ENCODE measurements at regions not wholly inside any gene's neighbourhood (a gene's known extent, or its start where the extent isn't known, plus 50 kb on each side); places are given as distances from the start of the nearest gene placed in this dataset.

DNA sequence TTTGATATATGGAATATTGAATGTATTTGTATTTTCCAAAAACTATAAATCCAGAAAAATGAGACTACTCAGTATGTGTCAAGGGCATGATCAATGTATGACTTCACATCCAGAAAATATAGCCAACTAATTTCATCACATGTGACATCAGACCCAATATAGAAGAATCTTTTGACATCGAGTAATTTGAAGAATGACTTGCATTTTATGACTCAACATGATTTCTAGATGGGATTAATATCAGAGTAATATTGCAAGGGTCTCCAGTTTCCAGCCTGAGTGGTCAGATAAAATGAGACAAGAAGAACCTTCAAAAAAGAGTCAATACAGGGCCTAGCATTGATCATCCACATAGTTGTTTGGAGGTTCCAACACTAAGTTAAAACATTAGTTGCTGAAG is 467.5 kb upstream of the PAPPA start:
- peaks cover 21% of the 10 kb centered on the region for H3F3A ChIP-seq (ENCODE audit: insufficient read depth)
- no peaks in the 10 kb centered on the region for H4K20me1 ChIP-seq (ENCODE audit: insufficient read depth)
- no peak for DNase-seq
- H3K4me2 ChIP-seq (ENCODE audit: unreplicated experiment), result no peak overlapping the region
- no peaks in the 10 kb centered on the region for H3K9me2 ChIP-seq (ENCODE audit: insufficient read depth)
- H3K4me1 ChIP-seq (ENCODE audit: insufficient read depth), result peaks cover 6% of the 10 kb centered on the region
- H3K9me3 ChIP-seq (ENCODE audit: low read depth), result no peaks in the 10 kb centered on the region
- H3K79me2 ChIP-seq (ENCODE audit: insufficient read depth), result no peaks in the 10 kb centered on the region
- in situ Hi-C loops (cut with MboI), result no loop called here
- no peak overlapping the region for H3K27ac ChIP-seq
- TF ChIP-seq EZH2phosphoT487 (IDR thresholded peaks at IDR 0.05; ENCODE audit: insufficient read depth, low read depth), result no peak
- TF ChIP-seq EZH2 (IDR thresholded peaks at IDR 0.05; ENCODE audit: insufficient read depth, poor library complexity, severe bottlenecking), result no peak
- H3K4me3 ChIP-seq, result no peak overlapping the region
- H2AFZ ChIP-seq, result no peak overlapping the region
- H3K27me3 ChIP-seq (replicated peaks; ENCODE audit: insufficient read depth), result no peaks in the 10 kb centered on the region
- H3K36me3 ChIP-seq (ENCODE audit: low read depth), result no peaks in the 10 kb centered on the region
- WGBS, 2 experiments (ENCODE audit: low coverage in 1 of 2, low lambda C conversion rate in 2 of 2, missing lambda C conversion rate in 2 of 2), result 88 to 91% methylated on average over 1 of the region's 1 CpG
- H3K9ac ChIP-seq, result no peak overlapping the region

DNA sequence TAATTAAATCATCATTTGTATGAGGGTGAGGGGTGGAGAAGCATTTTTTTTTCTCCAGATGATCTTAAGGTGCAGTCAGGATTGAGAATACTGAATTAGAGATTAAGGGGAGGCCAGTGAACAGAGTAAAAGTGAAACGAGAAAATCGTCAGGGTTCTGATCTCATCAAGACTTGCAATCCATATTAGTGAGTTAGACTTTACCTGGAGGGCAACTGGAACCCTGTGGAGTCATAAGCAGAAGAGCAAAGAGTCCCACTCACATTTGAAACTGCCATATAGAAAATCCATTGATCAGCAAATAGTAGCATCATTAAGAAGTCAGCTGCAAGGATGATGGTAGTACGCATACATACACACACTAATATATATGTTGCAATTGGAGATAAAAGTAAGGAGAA is 466.2 kb upstream of the PAPPA start:
- 72 to 74% methylated on average over 3 of the region's 3 CpGs for WGBS, 2 experiments (ENCODE audit: low coverage in 1 of 2, low lambda C conversion rate in 2 of 2, missing lambda C conversion rate in 2 of 2)
- in situ Hi-C loops (cut with MboI), result no loop called here

DNA sequence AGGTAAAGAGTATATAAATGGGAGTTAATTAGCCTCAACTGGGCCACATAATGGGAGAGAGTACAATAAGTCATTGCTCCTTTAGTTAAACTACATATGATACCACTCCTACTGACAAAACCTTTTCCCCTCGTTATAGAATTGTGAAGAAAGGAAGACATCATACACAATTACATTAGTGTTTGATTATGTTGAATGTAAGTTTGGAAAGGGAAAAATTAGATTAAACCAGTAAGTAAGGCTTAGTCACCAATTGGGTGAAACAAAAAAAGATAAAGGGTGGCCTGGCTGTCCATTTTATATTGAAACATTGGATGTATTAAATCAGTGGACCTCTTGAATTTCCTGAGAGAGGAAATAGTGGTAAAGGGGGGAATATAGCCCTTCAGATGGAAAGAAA is 464.3 kb upstream of the PAPPA start:
- H3K4me2 ChIP-seq (ENCODE audit: unreplicated experiment), result no peak overlapping the region
- H3K9me3 ChIP-seq (ENCODE audit: low read depth), result no peaks in the 10 kb centered on the region
- in situ Hi-C loops (cut with MboI), result no loop called here
- H3K27ac ChIP-seq, result no peak overlapping the region
- no peak for TF ChIP-seq EZH2 (IDR thresholded peaks at IDR 0.05; ENCODE audit: insufficient read depth, poor library complexity, severe bottlenecking)
- TF ChIP-seq EZH2phosphoT487 (IDR thresholded peaks at IDR 0.05; ENCODE audit: insufficient read depth, low read depth), result no peak
- 94 to 100% methylated on average over 1 of the region's 1 CpG for WGBS, 2 experiments (ENCODE audit: low coverage in 1 of 2, low lambda C conversion rate in 2 of 2, missing lambda C conversion rate in 2 of 2)
- H3K27me3 ChIP-seq (replicated peaks; ENCODE audit: insufficient read depth), result no peaks in the 10 kb centered on the region
- H3K9me2 ChIP-seq (ENCODE audit: insufficient read depth), result no peaks in the 10 kb centered on the region
- no peak for DNase-seq
- no peak overlapping the region for H3K4me3 ChIP-seq
- no peak overlapping the region for H3K9ac ChIP-seq
- no peaks in the 10 kb centered on the region for H3K79me2 ChIP-seq (ENCODE audit: insufficient read depth)
- no peak overlapping the region for H2AFZ ChIP-seq
- no peaks in the 10 kb centered on the region for H4K20me1 ChIP-seq (ENCODE audit: insufficient read depth)
- H3K4me1 ChIP-seq (ENCODE audit: insufficient read depth), result peaks cover 35% of the 10 kb centered on the region
- H3F3A ChIP-seq (ENCODE audit: insufficient read depth), result peaks cover 51% of the 10 kb centered on the region
- no peaks in the 10 kb centered on the region for H3K36me3 ChIP-seq (ENCODE audit: low read depth)

More for the DNA sequence above, 466.2 kb upstream of the PAPPA start:
- no peaks in the 10 kb centered on the region for H3K79me2 ChIP-seq (ENCODE audit: insufficient read depth)
- H4K20me1 ChIP-seq (ENCODE audit: insufficient read depth), result no peaks in the 10 kb centered on the region
- H3K36me3 ChIP-seq (ENCODE audit: low read depth), result no peaks in the 10 kb centered on the region
- H3F3A ChIP-seq (ENCODE audit: insufficient read depth), result peaks cover 32% of the 10 kb centered on the region
- H3K9ac ChIP-seq, result no peak overlapping the region
- no peak overlapping the region for H3K4me3 ChIP-seq
- no peak overlapping the region for H3K4me2 ChIP-seq (ENCODE audit: unreplicated experiment)
- no peaks in the 10 kb centered on the region for H3K27me3 ChIP-seq (replicated peaks; ENCODE audit: insufficient read depth)
- H3K27ac ChIP-seq, result no peak overlapping the region
- H3K4me1 ChIP-seq (ENCODE audit: insufficient read depth), result peaks cover 17% of the 10 kb centered on the region
- no peak for DNase-seq
- H3K9me2 ChIP-seq (ENCODE audit: insufficient read depth), result no peaks in the 10 kb centered on the region
- no peak for TF ChIP-seq EZH2phosphoT487 (IDR thresholded peaks at IDR 0.05; ENCODE audit: insufficient read depth, low read depth)
- no peak for TF ChIP-seq EZH2 (IDR thresholded peaks at IDR 0.05; ENCODE audit: insufficient read depth, poor library complexity, severe bottlenecking)
- H2AFZ ChIP-seq, result peak overlapping the region; percentile 35; the same call in 1 of the 2 replicates
- H3K9me3 ChIP-seq (ENCODE audit: low read depth), result no peaks in the 10 kb centered on the region

DNA sequence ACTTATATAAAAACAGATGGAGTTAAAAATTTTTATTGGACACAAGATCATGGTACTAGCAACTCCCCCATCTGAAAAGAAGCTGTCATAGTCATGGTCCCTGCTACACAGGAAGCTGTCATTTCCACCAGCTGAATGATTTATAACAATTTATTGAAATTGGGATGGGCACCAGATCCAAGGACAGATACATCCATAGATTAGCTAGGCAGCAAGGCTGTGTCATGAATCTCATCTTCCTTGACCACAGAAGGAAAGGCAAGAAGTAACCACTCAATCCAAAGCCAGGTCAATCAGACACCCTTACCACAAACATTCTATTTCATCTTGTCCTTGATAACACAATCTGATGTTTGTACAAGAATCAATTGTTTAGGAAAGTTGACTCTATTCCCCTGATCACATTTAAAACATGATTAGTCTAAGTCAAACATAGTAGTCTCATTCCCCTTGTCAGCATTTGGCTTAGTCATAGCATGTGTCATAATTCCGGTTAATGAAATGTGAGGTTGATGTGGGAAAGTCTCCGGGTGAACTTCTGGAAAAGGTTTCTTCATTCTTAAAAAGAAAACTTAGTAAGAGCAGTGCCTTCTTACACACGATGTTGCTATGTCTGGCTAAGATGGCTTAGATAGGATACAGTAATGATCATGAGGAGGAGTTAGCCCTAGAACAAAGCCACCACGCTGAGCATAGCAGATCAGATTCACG is 462.6 kb upstream of the PAPPA start:
- WGBS, 2 experiments (ENCODE audit: low coverage in 1 of 2, low lambda C conversion rate in 2 of 2, missing lambda C conversion rate in 2 of 2), result 0 to 1% methylated on average over 5 of the region's 5 CpGs
- in situ Hi-C loops (cut with MboI), result loop anchor here (10.0 kb wide), 1 partner anchor 464 kb away; the partner anchor contains the start of gene PAPPA
- TF ChIP-seq EZH2phosphoT487 (IDR thresholded peaks at IDR 0.05; ENCODE audit: insufficient read depth, low read depth), result peak; percentile 77; the same call in 1 of the 2 replicates
- TF ChIP-seq EZH2 (IDR thresholded peaks at IDR 0.05; ENCODE audit: insufficient read depth, poor library complexity, severe bottlenecking), result no peak
- Histone ChIP-seq H3K36me3 (ENCODE audit: low read depth) (no peaks in the 10 kb centered on the region), H3K4me3 (peak overlapping the region; percentile 51; the same call in 1 of the 2 replicates), H2AFZ (no peak overlapping the region), H3K4me2 (ENCODE audit: unreplicated experiment) (peak overlapping the region; percentile 89), H3K4me1 (ENCODE audit: insufficient read depth) (peaks cover 46% of the 10 kb centered on the region), H3K9ac (peak overlapping the region; percentile 88), H3K27ac (peak overlapping the region; percentile 100), H3F3A (ENCODE audit: insufficient read depth) (peaks cover 61% of the 10 kb centered on the region), H3K9me2 (ENCODE audit: insufficient read depth) (no peaks in the 10 kb centered on the region), H4K20me1 (ENCODE audit: insufficient read depth) (no peaks in the 10 kb centered on the region), H3K79me2 (ENCODE audit: insufficient read depth) (no peaks in the 10 kb centered on the region), H3K9me3 (ENCODE audit: low read depth) (no peaks in the 10 kb centered on the region), H3K27me3 (replicated peaks; ENCODE audit: insufficient read depth) (no peaks in the 10 kb centered on the region)
- DNase-seq, result peak; percentile 98
